HG03520 (cell line): ENCODE measurements at regions not wholly inside any gene's neighbourhood (a gene's known extent, or its start where the extent isn't known, plus 50 kb on each side); places are given as distances from the start of the nearest gene placed in this dataset.
A peak's percentile ranks its signal among the peaks of the same experiment; 100 is the strongest.

Source experiments
- ATAC-seq: cut with Tn5 transposase; IDR thresholded peaks from one replicate; pipeline ENCODE4 v1.9.1; 2021; ENCODE audit warnings: mild to moderate bottlenecking, moderate library complexity; ENCODE audit not compliant: unreplicated experiment

DNA sequence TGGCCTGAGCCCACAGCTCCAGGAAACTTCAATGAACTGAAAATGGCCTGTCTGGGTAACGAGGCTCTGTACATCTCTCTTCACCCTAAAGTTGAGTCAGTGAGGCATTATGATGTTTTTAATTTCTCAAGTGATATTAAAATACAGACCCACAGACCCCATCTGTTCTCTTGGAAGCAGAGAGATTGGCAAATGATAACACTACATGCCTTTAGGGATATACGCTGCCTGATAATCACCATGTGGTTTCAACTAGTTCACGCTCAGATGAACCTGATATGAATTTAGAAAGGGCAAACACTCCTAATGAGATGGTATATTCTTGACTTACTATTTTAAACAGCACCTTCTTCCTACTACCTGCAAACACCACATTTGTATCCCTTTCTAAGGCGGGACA is 127.5 kb downstream of the RFC3 start:
- ATAC-seq: no peak

DNA sequence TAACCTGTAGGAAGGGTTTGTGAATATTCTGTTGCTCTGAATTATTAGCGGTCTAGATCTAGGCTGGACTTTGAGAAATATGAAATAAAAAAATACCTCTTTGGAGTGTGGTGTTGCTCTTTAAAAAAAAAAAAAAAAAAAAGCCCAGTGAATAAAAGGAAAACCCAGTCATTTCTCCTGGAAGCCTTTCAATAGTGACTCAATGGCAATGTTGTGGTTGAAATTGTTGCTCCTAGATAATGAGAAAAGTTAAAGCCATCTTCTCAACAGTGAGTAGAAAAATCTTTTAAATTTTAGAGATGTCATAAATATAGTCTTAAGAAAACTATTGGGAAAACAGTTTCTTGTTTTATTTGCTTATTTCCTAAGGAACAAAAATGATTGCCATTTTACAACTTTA is 135.3 kb downstream of the RFC3 start:
- ATAC-seq: no peak

DNA sequence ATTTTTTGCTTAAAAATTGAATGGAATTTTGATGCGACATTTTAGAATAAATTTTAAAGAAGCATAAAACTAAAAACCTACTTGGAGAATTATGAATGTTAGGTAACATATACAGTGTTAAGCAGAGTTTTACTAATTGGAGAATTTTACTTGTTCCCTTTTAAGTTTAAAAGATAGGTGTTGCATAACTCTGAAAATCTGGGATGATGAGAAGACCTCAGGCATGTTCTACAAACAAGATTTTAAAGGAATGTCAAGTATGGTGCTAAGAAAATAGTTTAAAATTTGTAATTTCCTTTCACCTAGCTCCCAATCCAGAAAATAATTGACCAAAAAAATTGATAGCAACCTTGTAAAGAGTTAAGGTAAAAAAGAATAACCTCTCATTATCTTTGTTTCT is 135.8 kb downstream of the RFC3 start:
- ATAC-seq: no peak

DNA sequence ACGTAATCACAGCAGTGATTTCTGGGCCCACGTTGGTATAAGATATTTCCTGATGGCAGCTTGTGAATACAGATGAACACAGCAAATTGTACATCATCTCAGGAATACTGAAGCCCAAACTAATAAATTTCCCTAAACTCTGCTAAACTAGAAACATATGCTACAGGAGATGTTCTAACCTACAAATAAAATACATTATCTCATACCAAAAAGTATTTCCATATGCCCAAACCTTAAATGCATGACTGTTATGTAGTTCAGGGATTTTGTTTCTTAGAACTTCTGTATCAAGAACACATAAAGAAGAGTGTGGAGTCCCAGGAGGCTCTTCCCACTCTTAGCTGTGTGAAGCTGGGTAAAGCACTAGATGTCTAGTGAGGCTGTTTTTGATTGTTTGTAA is 138.4 kb downstream of the RFC3 start:
- ATAC-seq: no peak

DNA sequence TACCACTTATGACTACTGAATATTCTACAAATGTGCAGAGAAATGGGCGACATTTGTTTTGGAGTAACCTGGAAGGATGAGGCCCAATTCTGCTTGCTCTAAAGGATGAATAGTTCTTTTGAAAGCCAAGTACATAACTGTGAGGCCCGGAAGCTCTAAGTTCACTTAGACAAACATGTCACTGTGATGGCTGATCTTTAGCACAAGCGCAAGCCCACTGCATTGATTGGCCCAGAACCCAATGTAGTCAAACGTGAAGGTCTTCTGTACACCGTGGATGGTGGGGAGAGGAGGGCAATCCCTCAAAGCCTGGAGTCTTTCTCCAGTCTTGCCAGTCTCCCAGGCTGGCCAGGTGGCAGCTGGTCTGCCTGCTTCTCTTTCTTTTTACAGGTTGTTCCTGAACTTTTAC is 139.6 kb downstream of the RFC3 start:
- no peak for ATAC-seq

DNA sequence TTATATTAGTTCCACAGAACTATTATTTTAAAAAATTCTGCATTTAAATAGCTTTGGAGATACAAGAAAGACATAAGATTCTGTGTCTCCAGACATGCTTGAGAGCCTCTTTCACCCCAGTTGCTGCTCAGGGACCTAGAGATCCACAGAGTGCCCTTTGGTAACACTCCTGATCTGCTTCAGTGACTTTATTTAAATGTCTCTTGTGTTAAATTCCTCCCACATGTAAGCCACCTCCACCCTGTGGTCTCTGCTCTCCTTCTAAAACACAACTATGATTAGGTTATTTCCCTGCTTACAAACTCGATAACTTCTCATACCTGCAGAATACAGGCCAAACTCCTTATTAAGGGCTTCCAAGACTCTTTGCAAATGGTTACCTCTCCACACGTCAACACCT is 141.0 kb downstream of the RFC3 start:
- ATAC-seq: no peak

DNA sequence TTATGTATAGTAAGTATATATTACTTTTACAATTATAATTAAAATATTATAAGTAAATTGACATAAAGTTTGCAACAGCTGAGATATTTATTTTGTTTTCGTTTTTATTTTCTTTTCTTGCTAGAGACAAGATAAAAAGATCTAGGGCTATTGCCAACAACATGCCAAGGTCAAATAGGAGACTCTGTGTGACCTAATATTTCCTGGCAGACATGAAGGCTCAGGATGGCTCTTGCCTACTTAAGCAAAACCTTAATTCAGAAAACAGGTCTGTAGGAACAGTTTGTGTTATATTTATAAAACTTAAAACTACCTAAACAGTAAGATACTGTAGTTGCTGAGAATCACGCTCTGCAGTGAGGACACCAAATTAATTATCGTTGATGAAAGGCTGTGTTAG is 145.2 kb downstream of the RFC3 start:
- ATAC-seq: no peak

DNA sequence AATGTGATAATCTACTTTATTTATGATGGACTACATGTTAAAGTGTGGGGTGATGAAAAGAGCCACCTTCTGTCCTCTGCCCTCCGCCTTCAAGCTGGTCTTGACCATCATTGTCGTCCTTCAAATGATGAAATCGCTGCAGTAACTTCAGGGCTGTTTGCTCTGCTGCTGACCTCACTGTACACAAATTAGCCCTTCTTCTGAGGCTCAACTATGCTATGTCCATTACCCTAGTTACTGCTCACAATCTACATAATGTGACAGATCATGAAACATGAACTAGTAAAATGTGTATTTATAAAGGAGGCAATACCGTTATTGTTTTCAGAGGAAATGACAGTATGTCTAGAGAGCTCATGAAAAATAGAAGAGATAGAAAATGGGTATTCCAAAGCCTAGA is 145.9 kb downstream of the RFC3 start:
- no peak for ATAC-seq

DNA sequence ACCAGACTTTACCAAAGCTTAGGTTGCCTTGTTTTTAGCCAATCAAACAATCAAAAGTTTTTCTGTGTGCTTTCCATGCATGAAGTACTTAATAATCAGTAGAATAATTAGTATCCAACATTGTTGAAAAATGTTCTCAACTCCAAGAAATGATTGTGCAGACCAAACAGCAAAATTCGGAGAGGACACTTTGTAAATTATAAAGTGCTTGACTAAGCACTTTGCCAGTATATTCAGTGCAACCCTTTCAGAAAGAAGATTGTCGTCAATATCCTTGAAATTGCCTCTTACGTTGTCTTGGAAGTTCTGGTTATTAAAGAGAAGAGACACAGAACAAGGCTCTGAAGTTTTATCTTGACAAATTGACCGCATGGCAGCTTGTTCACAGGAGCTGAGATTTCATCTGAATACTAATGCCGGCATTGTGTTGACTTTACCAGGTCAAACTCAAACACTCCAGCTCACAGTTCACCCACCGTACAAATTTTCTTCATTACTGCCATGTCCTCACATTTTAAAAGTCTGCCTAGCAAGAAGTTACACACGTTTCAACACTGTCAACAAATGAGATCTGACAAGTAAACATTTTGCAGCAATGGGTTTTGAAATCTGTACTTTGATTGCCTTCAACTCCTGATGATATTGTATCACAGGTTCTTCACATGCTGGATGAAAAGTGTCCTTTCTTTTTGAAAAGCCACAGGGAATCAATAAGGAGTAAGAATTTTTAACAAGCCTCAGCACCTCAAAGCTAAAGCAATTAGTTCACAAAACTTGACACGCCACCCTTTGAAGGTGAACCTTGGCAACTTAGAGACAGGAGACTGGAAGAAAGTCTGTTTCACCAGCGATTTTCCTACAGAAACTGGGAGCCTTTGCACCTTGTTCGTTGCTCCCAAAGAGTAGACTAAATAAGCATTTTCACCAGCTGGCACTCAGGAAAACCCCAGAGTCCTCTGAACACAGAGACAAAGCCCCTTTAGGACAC is 150.9 kb downstream of the RFC3 start:
- ATAC-seq: no peak

DNA sequence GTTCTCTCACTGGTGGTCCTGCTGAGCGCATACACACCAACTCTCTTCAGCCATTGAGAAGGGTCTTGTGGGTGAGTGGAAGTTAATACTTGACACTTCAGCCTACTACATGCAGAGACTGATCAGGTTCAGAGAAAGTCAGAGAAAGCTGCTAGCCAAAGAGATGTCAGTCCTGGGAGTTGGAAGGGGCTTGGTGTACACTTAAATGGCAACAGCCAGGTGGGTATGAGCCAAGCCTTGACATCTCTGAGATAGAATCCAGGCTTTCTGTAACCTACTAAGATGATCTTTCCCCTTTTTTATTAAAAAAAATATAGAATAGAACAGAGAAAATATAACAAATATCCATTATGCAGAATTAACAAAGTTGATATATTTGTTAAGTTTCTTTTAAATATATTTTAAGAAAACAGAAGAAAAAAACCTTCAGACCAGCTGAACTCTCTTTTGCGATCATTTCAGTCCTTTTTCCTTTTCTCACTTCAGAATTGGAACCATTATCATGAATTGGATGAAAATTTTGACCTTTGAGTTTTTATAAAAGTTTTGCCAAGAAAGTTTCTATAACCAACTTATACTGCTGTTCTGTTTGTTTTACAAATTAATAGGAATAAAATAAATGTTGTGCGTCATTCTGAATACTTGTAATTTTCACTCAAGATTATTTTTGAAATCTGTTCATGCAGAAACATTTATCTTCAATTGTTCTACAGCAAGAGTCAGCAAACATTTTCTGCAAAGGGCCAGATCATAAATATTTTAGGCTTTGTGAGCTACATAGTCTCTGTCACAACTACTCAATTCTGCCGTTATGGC is 153.0 kb downstream of the RFC3 start:
- no peak for ATAC-seq

DNA sequence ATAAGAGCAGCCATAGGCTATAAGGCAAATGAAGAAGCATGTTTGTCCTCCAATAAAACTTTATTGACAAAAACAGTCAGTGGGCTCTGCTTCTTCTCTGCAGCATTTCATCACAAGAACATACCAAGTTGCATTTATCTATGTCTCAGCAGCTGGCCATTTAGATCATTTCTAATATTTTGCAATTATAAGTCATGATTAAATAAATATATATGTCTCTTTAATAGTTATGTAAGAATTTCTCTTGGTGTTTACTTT is 153.5 kb downstream of the RFC3 start:
- ATAC-seq: no peak

DNA sequence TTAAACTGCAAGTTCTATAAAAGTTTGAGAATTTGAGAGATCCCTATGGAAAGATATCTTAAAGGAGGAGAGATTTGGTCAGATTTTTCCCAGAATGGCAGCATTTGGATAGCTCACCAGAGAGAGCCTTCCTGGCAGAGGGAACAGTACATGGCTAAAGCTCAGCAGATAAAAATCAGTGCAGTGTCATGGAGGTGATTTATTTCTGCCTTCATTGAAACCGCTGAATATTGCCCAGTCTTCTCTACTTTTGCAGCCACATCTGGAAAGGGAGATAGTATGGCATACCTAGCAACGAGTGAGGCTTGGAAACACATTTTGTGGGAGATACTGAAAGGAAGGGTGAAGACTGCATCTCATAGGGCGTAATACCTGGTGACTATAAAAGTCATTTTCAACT is 155.2 kb downstream of the RFC3 start:
- no peak for ATAC-seq

DNA sequence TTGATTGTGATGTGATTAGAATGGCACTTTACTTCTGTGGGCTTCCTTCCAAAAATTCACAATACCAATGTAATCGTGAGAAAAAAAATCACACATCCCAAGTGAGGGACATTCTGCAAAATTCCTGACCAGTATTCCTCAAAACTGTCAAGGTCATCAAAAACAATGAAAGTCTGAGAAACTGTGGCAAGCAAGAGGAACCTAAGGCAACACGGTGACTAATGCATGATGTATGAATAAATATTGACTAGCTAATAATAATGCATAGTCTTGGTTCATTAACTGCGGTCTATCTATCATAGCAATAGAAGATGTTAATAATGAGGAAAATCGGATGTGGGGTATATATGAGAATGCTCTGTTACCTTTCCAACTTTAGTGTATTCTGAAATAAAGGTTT is 159.0 kb downstream of the RFC3 start:
- no peak for ATAC-seq

DNA sequence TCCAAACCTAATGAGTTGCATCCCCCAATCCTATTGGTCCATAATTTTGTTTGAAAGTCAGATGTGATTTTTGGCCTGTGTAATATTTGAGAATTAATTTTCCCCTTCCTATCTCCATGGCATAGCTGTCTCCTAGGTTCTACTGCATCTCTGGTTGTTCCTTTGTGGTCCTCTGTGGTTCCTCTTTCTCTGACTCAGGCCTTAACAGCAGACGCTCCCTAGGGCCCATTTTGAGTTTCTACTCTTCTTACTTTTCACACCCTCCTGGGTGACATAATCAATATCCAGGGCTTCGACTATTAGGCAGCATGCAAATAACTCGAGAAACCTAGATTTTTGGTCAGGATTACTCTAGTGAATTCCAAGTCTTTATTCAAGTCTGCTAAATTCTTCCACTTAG is 160.7 kb downstream of the RFC3 start:
- no peak for ATAC-seq

DNA sequence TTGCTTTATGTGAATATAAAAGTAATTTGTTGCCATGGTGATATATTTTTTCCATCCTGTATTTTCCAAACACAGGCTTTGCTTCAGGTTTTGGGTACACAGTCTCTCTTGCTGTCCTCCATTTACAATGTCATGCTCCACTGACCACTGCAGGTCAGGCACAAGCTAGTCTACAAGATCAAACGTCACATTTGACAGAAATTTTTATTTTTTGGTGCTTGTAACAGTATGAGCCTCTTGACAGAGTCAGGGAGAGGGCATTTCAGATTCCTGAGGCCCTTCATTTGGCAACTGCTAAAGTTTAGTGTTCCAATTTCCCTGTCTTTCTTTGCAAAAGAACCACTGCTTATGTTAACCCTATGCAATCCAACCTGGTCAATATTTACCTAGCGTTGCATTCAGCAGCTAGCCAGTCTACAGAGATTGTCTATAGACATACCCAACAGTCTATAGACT is 175.0 kb downstream of the RFC3 start:
- no peak for ATAC-seq

DNA sequence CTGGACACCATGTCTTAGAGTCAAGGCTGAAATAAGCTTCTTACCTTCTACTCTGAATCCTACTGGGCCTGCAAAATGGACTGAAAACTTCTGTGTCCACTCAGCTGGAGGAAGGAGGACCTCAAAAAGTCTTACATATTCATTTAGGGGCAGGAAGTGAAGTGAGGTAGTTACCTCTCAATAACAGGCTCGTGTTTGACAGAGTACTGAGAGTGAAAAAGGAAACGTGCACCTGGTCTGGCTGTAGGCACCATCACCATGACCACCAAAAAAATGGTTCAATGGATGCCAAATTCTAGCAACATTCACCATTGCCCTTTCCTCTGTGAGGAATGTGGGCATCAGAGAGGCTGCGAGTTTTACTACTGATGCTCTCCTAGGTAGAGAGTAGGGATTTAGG is 176.2 kb downstream of the RFC3 start:
- ATAC-seq: peak; percentile 63

DNA sequence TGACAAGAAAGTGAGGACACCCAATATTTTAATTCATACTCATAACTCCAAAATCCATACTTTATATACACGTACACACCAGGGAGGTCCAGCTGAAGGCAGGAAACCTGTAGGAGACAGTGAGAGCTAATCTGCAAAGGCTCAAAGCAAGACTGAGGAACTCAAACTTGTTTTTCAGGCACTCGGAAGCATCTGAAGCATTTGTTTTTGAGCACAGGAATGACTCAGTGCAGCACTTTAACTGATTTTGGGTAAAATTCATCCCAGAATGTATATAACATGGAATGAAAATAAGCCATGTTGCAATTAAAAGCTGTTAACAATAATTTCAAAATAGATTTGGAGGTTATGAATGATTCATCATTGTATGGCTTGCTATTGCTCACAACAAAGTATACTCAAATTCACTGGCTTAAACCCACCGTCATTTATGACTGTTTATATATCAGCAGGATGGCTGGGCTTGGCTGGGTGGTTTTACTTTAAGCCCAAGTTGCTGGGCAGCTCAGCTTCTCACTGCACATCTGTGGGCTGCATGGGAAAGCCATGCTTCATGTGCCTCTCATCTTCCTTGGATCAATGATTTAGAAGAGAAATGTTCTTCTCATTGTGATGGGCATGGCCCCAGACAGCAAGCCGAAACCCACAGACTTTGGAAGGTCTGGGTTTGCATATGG is 177.0 kb downstream of the RFC3 start:
- ATAC-seq: no peak

DNA sequence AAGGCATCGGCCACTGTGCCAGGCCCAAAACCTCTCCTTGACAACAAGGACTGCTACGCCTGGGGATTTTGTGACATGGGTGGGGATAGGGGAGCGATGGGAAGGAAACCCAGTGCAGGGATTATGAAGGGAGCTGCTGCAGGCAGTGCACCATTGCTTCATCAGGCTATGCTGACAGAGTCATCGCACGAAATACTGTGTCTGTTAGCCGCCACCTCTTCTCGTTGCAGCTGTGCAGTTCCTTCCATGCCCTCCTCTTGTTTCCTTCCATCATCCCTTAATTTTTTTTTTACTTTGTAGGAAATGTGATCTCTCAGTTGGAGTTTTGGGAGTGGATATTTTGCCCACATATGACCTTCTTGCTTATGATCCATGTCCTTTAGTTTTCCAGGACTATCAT is 178.7 kb downstream of the RFC3 start:
- no peak for ATAC-seq

DNA sequence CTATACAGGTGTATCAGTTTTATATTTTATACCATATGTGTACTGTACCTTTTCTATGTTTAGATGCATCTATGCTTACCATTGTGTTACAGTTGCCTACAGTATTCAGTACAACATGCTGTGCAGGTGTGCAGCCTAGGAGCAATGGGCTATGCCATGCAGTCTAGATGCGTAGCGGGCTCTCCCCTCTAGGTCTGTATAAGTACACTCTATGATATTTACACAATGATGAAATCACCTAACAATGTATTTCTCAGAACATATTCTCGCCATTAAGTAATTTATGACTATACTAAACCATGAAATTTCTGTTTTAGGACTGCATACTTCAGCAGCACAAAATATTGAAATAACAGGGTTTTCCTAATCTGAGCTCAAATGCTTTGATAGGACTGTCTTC is 179.6 kb downstream of the RFC3 start:
- no peak for ATAC-seq

DNA sequence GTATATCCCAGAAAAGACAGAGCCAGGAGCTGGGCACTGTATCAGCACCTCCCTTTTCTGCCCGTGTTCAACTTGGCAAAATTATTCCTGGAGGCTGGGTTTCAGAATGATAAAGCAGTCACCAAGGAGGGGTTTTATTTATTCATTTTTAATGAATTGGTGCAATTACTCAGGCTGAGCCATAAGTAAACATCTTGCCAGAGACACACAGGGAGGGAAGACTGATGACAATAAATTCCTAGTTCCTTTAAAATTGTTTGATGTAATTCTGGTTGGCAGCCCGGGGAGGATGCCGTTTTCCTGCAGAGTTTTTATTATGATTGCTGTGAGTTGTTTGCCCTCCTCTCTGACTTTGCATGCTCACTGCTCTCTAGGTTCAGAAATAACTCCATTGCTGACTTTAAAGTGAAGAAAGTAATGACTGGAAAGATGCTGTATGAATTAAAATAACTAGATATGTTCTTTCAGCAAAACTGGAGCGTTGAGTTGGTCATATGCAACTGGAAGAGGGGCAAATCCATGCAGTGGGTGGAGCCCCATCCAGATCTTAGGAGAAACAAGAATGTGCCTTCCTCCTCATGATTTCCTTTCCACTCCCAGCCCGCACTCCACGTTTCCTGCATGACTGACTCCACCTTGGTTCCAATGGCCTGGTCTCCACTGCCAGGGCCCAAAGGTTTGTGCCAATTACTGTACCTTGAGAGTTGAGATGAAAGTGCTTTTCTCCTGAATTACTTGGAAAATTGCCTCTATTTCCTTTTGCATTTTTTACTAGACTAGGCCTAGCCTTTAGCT is 182.1 kb downstream of the RFC3 start:
- ATAC-seq: no peak

DNA sequence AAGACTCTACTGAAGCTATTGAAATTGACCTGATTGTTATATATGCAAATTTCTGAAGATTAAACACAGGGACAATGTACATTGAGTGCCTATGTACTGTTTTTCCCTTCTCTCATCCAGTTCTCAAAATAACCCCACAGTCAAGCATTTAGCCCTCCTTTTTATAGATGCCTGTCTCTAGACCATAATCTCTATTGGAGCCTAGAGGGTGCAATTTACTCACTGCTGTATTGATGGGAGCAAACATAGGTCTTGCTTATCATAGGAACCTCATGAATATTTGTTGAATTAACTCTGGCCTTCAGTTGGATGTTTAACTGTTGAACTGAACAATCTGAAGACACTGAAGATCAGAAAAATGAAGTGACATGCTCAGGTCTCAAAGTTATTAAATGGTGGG is 183.0 kb downstream of the RFC3 start:
- no peak for ATAC-seq
